ENCODE measurements at regions not wholly inside any gene's neighbourhood (a gene's known extent, or its start where the extent isn't known, plus 50 kb on each side); places are given as distances from the start of the nearest gene placed in this dataset.

DNA sequence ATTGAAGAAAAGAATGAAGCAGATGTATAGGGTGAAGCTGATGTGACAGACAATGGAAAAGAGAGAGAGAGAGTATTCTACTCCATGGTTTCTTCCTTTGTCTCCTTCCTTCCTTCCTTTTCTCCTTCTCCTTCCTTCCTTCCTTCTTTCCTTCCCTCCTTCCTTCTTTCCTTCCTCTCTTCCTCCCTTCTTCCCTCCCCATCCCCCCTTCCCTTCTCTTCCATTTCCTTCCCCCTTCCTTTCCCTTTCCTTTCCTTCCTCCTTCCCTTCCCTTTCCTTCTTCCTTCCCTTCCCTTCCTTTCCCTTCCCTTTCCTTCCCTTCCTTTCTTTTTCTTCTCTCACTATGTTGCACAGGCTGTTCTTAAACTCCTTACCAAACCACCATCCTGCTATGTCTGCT lies 55.7 kb upstream of the GPR139 start:
- no peak overlapping the region for H3K27ac ChIP-seq (ENCODE audit: low read length)
- H3K4me2 ChIP-seq (ENCODE audit: insufficient read depth, low read length), result no peak overlapping the region
- TF ChIP-seq EZH2 (IDR thresholded peaks at IDR 0.05; ENCODE audit: borderline replicate concordance, low read depth, low read length, severe bottlenecking) (no peak), CTCF (IDR thresholded peaks at IDR 0.05; ENCODE audit: borderline replicate concordance, extremely low read depth, low read length, poor library complexity, severe bottlenecking) (no peak)
- H3K4me1 ChIP-seq (ENCODE audit: insufficient read depth, low read length), result no peaks in the 10 kb centered on the region
- no peaks in the 10 kb centered on the region for H3K27me3 ChIP-seq (ENCODE audit: insufficient read depth, low read length, poor library complexity)
- ATAC-seq (ENCODE audit: insufficient read depth, low read depth) (no peak), DNase-seq (no peak)
- H4K20me1 ChIP-seq (ENCODE audit: insufficient read depth, low read length), result no peaks in the 10 kb centered on the region
- H3K9ac ChIP-seq (ENCODE audit: low read depth, low read length), result no peak overlapping the region
- no peak overlapping the region for H3K4me3 ChIP-seq (ENCODE audit: low read depth in 1 of 2, low read length in 2 of 2)
- H3K79me2 ChIP-seq (ENCODE audit: insufficient read depth, low read length), result no peaks in the 10 kb centered on the region
- no peaks in the 10 kb centered on the region for H3K36me3 ChIP-seq (ENCODE audit: insufficient read depth, low read length)
- H3K9me3 ChIP-seq (ENCODE audit: insufficient read depth, low read length, severe bottlenecking), result no peaks in the 10 kb centered on the region
- H2AFZ ChIP-seq (ENCODE audit: low read depth, low read length), result no peak overlapping the region
